ENCODE measurements at regions not wholly inside any gene's neighbourhood (a gene's known extent, or its start where the extent isn't known, plus 50 kb on each side); places are given as distances from the start of the nearest gene placed in this dataset.

DNA sequence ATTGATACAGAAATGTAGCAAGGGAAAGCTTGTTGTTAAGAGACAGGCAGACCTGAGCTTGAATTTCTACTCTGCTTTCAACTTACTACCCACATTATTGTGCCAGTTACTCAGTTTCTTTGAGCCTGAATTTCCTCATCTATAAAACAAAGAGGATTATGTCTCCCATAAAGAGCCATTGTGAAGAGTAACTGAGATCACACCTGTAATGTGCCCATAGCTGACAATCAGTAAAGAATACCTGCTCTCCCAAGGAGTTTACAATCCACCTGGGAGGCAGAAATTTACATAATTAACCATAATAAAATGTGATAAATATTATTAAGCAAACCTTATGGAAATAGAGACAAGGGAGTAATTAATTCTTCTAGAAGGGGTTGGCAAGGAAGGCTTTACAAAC, 204.9 kb downstream of the EPM2A start:
- H3K23ac ChIP-seq (ENCODE audit: insufficient read length, low read depth, low read length), result no peak overlapping the region
- H2AK5ac ChIP-seq (ENCODE audit: insufficient read length, low read length), result no peak overlapping the region
- Mint-ChIP-seq H3K27me3 (ENCODE audit: low read depth) (peaks cover 57% of the 10 kb centered on the region), H3K27ac (no peak overlapping the region; a peak in 1 of 7 replicates), H3K9me3 (peaks cover 0 to 6% of the 10 kb centered on the region in 2 experiments; a peak in 2 of 5 replicates), H3K4me1 (peaks cover 4 to 19% of the 10 kb centered on the region in 2 experiments), H3K4me3 (no peak overlapping the region), H3K36me3 (ENCODE audit: insufficient read depth in 1 of 3, low read depth in 3 of 3) (no peaks in the 10 kb centered on the region)
- no peaks in the 10 kb centered on the region for H3K79me2 ChIP-seq (ENCODE audit: insufficient read depth, low read length)
- no peak overlapping the region for H2AFZ ChIP-seq (ENCODE audit: low read length)
- no peak overlapping the region for H3K4me2 ChIP-seq (ENCODE audit: insufficient read depth, insufficient read length, low read length)
- no peak overlapping the region for H3K27ac ChIP-seq (ENCODE audit: insufficient read length, low read depth, low read length)
- no peaks in the 10 kb centered on the region for H3K4me1 ChIP-seq (ENCODE audit: insufficient read depth, low read length)
- no peaks in the 10 kb centered on the region for H3K9me3 ChIP-seq (ENCODE audit: control insufficient read depth, low read depth, low read length)
- TF ChIP-seq, protein P1, sequence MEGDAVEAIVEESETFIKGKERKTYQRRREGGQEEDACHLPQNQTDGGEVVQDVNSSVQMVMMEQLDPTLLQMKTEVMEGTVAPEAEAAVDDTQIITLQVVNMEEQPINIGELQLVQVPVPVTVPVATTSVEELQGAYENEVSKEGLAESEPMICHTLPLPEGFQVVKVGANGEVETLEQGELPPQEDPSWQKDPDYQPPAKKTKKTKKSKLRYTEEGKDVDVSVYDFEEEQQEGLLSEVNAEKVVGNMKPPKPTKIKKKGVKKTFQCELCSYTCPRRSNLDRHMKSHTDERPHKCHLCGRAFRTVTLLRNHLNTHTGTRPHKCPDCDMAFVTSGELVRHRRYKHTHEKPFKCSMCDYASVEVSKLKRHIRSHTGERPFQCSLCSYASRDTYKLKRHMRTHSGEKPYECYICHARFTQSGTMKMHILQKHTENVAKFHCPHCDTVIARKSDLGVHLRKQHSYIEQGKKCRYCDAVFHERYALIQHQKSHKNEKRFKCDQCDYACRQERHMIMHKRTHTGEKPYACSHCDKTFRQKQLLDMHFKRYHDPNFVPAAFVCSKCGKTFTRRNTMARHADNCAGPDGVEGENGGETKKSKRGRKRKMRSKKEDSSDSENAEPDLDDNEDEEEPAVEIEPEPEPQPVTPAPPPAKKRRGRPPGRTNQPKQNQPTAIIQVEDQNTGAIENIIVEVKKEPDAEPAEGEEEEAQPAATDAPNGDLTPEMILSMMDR (conservative IDR thresholded peaks at IDR 0.05), result no peak
- H4K8ac ChIP-seq (replicated peaks; ENCODE audit: insufficient read length, low read depth, low read length), result no peak overlapping the region
- no peak overlapping the region for H2BK20ac ChIP-seq (ENCODE audit: low read depth, low read length, poor library complexity, severe bottlenecking)
- H3K9ac ChIP-seq (ENCODE audit: extremely low read depth, insufficient read length, low read length), result no peak overlapping the region
- H2BK12ac ChIP-seq (ENCODE audit: insufficient read length, low read depth, low read length), result no peak overlapping the region
- H3K4ac ChIP-seq (ENCODE audit: low read depth, low read length), result no peak overlapping the region
- H3K56ac ChIP-seq (ENCODE audit: insufficient read length, low read depth, low read length), result no peak overlapping the region
- H4K20me1 ChIP-seq (ENCODE audit: control insufficient read depth, insufficient read depth, insufficient read length), result no peaks in the 10 kb centered on the region
- H3K14ac ChIP-seq (ENCODE audit: insufficient read depth, low read length), result no peak overlapping the region
- no peak overlapping the region for H2BK15ac ChIP-seq (ENCODE audit: low read depth, low read length)
- DNase-seq, result no peak
- H3K18ac ChIP-seq (ENCODE audit: insufficient read length, low read depth, low read length), result no peak overlapping the region
- no peak overlapping the region for H4K5ac ChIP-seq (ENCODE audit: insufficient read length, low read depth, low read length)
- no peak overlapping the region for H3T11ph ChIP-seq (ENCODE audit: low read length)
- H3K27me3 ChIP-seq (ENCODE audit: insufficient read depth, low read length), result peaks cover 58% of the 10 kb centered on the region
- H3K79me1 ChIP-seq (ENCODE audit: insufficient read depth, low read depth, low read length, poor library complexity, severe bottlenecking), result no peaks in the 10 kb centered on the region
- H3K23me2 ChIP-seq (ENCODE audit: insufficient read length, low read depth, low read length, poor library complexity, severe bottlenecking), result no peaks in the 10 kb centered on the region
- H2BK5ac ChIP-seq (ENCODE audit: insufficient read length, low read length), result no peak overlapping the region
- H2BK120ac ChIP-seq (ENCODE audit: low read depth, low read length, poor library complexity, severe bottlenecking), result no peak overlapping the region
- H4K91ac ChIP-seq (ENCODE audit: insufficient read length, low read depth, low read length), result no peak overlapping the region

Measured in H9 (cell line).